HK-2 (cell line): ENCODE measurements at regions not wholly inside any gene's neighbourhood (a gene's known extent, or its start where the extent isn't known, plus 50 kb on each side); places are given as distances from the start of the nearest gene placed in this dataset.
"Not testable (repeated sequence)": the region's sequence is repeated elsewhere in the genome, so short reads cannot be mapped to it uniquely, and the experiment has no call there.

Source experiments
- DNase-seq: peaks from one replicate; pipeline ENCODE4 v3.0.0-alpha.2; 2018; ENCODE audit not compliant: unreplicated experiment

- no peak for DNase-seq
These were observed 122.0 kb downstream of the GLUD2 start for GRCh38 chrX:121169099-121170035.

DNA sequence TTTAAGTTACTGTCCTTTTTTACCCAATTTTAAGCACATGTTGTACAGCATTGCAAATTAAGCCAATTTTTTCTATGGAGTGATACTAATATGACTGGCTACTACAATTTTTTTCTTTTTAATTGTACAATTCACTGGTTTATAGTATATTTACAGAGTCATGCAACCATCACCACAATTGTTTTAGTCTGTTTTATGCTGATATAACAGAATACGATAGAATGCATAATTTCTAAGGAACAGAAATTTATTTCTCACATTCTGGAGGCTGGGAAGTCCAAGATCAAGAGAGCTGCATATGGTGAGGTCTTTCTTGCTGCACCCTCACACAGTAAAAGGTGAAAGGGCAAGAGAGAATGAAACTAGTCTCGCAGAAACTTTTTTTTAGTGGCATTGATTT is 125.3 kb downstream of the GLUD2 start:
- DNase-seq: no peak

GRCh38 chrX:121179972-121180371 is 132.6 kb downstream of the GLUD2 start:
- no peak for DNase-seq

GRCh38 chrX:121191779-121192178 is 144.4 kb downstream of the GLUD2 start:
- DNase-seq: no peak

DNA sequence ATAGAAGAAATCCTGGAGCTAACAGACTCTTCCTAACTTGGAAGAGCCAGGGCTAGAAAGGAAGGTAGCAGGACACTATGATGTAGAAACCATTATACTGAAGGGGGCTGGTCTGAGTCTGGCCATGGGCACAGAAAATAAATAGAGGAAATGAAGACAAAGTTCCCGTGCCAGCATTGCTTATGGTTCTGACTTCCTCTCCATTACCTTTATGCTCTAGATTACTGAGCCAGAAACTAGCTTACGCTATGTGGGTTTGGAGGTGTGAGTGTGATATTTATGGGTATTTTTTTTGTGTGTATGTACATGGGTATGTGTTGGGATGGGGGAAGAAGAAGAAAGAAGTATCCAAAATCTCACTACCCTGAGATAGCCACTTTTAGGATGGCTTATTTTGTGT is 148.3 kb downstream of the GLUD2 start:
- no peak for DNase-seq

DNA sequence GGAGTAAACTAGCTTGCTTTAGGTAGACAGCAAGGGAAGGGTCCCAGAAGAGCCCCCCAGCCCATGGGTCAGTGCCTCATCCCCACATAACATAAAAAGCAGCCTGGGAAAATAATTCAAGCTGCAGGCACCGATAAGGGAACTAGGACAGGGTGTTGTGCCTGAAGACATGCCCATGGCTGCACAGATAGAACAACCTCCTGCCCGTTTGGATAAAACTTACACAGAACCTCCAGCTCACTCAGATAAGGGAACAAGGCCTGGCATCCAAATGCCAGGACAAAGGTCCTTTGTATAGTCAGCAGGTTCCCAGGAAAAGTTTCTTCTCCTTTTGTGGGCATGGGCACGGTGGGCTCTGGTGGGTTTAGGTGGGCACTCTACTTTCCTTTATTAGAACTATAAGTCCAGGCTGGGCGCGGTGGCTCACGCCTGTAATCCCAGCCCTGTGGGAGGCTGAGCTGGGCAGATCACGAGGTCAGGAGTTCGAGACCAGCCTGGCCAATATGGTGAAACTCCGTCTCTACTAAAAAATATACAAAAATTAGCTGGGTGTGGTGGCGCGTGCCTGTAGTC is 149.5 kb downstream of the GLUD2 start:
- not testable (repeated sequence) for DNase-seq

GRCh38 chrX:121208563-121208962 is 161.2 kb downstream of the GLUD2 start:
- DNase-seq: no peak

DNA sequence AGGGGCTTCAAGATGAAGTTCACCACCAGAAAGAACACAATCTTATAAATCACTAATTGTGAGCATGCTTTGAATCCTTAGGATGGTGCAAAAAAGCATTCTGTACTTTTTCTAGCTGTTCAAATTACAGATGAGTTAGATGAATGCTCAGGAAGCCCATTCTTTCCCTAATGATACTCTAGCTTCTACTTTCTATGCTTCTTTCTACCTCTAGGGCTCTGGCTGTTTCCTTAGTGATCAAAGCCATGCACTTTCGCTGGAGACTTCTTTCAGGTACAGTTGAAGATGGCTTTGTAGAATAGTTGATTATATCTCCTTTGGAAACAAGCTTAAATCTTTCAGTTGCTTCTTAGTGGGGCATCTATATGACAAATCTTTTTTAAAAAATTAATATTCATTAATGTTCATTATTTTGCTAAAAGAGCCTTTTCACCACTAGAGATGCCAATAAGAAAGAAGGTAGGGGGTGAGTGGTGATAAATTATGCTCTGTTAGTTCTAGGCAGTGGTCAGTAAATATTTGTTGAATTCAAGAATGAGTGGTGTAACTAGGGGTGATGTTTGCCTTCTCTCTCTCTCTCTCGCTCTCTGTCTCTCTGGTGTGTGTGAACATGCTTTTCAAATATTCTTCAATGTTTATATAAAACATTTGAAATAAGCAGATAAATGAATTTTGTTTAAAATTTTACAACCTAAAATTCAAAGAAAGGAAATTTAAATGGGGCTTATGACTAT is 169.4 kb downstream of the GLUD2 start:
- no peak for DNase-seq

DNA sequence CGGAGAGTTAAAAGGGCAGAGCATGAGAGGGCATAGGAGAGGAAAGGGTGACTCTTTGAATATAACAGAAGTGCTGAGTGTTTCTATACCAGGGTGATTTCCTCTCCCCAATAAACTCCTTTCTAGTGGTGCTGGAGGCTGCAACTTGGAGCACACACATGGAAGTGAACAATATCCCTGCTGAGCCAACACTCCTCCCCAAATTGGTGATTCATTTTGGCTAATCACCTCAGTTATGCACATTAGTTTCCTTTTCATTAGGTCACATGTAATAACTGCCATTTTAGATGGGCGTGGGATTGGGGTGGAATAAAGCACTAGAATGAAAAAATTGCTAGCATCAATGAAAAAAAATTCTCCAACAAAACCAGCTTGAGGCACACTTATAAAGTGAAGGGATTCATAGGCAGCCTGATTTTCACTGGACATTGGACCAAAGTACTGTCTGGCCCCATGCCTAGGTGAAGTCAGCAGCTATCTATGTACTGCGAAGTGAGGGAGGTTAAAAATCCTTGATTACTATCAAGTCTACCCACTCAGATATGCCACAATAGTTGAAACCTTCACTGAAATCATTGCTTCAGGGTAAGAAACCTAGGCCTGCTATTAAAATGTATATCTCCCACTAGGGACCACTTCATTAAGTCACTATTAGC is 174.0 kb downstream of the GLUD2 start:
- DNase-seq: no peak

GRCh38 chrX:121227888-121228287 is 180.5 kb downstream of the GLUD2 start:
- no peak for DNase-seq

- DNase-seq: no peak
These were observed 184.4 kb downstream of the GLUD2 start for GRCh38 chrX:121231566-121232358.

DNA sequence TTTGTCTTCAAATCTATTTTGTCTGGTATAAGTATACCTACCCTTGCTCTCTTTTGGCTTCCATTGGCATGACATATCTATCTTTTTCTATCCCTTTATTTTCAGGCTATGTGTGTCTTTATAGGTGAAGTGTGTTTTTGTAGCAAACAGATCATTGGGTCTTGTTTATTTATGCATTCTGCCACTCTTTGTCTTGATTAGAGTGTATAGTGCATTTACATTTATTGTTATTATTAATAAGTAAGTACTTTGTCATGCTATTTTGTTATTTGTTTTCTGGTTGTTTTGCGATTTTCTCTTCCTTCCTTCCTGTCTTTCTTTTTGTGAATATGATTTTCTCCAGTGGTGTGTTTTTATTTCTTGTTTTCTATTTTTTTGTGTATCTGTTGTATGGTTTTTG is 188.6 kb downstream of the GLUD2 start:
- no peak for DNase-seq

GRCh38 chrX:121238093-121238492 is 190.7 kb downstream of the GLUD2 start:
- no peak for DNase-seq

GRCh38 chrX:121244511-121244910 is 197.1 kb downstream of the GLUD2 start:
- no peak for DNase-seq

DNA sequence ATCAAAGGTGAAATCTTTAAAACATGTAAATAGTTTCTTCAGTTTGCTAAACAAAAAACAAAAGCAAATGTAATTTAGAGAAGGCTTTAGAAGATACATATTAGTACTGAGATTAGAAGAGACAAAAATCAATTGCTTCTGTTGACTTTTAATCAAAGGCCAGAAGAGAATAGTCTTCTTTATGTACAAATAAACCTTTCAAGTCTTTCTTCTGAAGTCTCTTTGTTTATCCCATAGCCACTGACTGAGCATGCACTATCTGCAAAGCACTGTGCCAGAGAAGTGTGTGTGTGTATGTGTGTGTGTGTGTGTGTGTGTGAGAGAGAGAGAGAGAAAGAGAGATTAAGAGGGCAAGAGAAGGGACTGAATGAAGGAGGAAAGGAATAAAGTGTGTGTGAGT is 198.4 kb downstream of the GLUD2 start:
- no peak for DNase-seq

- DNase-seq: no peak
These were observed 206.9 kb downstream of the GLUD2 start for GRCh38 chrX:121254336-121254735.

GRCh38 chrX:121256647-121257046 is 209.2 kb downstream of the GLUD2 start:
- no peak for DNase-seq

DNA sequence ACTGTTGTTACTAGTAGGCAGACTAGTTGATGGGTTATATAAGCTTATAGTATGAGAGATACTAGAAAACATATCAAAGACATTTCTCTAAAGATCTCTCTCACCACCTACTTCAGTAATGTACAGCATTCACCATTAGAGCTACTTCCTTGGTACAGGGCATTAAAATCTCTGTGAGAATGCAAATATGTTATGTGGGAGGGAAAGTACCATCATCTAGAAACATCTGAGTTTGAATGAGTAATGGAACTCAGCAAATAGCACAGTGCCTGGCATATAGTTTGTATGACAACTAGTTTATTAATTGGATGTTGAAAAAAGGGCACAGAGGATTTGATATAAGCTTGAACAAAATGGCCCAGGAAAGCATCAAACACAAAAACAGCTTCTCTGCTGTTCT is 211.1 kb downstream of the GLUD2 start:
- no peak for DNase-seq

GRCh38 chrX:121259170-121259569 is 211.8 kb downstream of the GLUD2 start:
- no peak for DNase-seq

- no peak for DNase-seq
These were observed 213.3 kb downstream of the GLUD2 start for GRCh38 chrX:121260596-121261240.

DNA sequence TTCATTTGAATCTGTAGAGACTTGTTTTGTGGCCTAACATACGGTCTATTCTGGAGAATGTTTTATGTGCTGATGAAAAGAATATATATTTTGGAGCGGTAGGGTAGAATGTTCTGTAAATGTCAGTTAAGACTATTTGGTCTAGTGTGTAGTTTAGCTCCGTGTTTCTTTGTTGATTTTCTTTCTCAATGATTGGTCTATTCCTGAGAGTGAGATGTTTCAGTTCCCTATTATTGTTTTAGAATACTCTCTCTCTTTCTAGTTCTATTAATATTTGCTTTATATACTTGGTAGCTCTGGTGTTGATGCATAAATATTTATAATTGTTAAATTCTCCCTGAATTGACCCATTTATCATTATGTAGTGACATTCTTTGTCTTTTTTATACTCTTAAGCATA is 236.5 kb downstream of the GLUD2 start:
- no peak for DNase-seq
